ENCODE measurements at regions not wholly inside any gene's neighbourhood (a gene's known extent, or its start where the extent isn't known, plus 50 kb on each side); places are given as distances from the start of the nearest gene placed in this dataset.

DNA sequence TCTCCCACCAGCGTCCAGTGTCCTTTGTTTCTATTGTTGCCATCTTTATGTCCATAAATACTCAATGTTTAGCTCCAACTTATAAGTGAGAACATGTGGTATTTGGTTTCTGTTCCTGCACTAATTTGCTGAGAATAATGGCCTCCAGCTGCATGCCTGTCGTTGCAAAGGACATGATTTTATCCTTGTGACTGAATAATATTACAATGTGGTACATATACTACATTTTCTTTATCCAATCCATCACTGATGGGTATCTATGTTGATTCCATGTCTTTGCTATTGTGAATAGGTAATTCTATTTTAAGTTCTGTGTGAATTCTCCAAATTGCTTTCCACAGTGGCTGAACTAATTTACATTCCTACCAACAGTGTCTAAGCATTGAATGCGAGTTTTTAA is 578.6 kb upstream of the CA10 start:
- Mint-ChIP-seq H3K36me3 (ENCODE audit: low read depth) (no peaks in the 10 kb centered on the region), H3K4me1 (ENCODE audit: low read depth) (no peaks in the 10 kb centered on the region), H3K27me3 (no peaks in the 10 kb centered on the region), H3K9me3 (no peaks in the 10 kb centered on the region), H3K27ac (no peak overlapping the region), H3K4me3 (no peak overlapping the region)
- ChIA-PET CTCF (no interaction called here), POLR2A (no interaction called here)
- TF ChIP-seq, protein P1, sequence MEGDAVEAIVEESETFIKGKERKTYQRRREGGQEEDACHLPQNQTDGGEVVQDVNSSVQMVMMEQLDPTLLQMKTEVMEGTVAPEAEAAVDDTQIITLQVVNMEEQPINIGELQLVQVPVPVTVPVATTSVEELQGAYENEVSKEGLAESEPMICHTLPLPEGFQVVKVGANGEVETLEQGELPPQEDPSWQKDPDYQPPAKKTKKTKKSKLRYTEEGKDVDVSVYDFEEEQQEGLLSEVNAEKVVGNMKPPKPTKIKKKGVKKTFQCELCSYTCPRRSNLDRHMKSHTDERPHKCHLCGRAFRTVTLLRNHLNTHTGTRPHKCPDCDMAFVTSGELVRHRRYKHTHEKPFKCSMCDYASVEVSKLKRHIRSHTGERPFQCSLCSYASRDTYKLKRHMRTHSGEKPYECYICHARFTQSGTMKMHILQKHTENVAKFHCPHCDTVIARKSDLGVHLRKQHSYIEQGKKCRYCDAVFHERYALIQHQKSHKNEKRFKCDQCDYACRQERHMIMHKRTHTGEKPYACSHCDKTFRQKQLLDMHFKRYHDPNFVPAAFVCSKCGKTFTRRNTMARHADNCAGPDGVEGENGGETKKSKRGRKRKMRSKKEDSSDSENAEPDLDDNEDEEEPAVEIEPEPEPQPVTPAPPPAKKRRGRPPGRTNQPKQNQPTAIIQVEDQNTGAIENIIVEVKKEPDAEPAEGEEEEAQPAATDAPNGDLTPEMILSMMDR (IDR thresholded peaks at IDR 0.05), result no peak
- intact Hi-C loops (cut with micrococcal nuclease), result no loop called here
- ATAC-seq, result no peak
- DNase-seq, result no peak

DNA sequence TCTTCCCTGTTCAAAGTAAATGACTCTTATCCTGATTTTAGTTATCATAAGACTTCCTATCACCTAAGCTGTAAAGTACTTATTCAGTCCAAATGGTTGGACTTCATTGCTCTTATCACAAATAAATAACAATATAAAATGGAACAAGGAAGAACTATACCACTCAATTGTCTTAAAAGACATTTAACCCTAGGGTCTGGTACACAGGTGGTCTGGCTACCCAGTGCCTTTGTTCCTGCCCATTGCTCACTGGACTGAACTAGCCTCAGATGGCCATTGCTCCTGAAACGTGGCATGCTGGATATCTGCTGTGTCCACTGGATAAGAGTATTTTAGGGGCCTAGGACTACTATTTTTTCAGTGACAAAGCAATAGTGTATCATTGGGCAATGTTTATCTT is 574.3 kb upstream of the CA10 start:
- ChIA-PET POLR2A (no interaction called here), CTCF (no interaction called here)
- H3K4me3 Mint-ChIP-seq, result no peak overlapping the region
- no peaks in the 10 kb centered on the region for H3K27me3 Mint-ChIP-seq
- intact Hi-C loops (cut with micrococcal nuclease), result no loop called here
- H3K9me3 Mint-ChIP-seq, result no peaks in the 10 kb centered on the region
- no peak for DNase-seq
- no peaks in the 10 kb centered on the region for H3K4me1 Mint-ChIP-seq (ENCODE audit: low read depth)
- TF ChIP-seq, protein P1 (IDR thresholded peaks at IDR 0.05), result no peak
- no peaks in the 10 kb centered on the region for H3K36me3 Mint-ChIP-seq (ENCODE audit: low read depth)
- H3K27ac Mint-ChIP-seq, result no peak overlapping the region
- ATAC-seq, result no peak

DNA sequence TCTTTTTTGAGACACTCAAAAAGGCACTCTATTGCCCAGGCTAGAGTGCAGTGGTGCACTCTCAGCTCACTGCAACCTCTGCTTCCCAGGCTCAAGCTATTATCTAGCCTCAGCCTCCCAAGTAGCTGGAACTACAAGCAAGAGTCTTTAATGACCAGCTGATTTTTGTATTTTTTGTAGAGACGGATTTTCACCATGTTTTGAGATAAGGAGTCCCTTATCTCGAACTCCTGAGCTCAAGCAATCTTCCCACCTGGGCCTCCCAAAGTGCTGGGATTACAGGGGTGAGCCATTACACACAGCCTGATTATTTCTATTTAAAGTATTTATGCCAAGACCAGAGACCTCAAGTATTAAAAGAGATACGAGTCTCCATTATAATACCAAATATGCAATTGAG is 566.1 kb upstream of the CA10 start:
- intact Hi-C loops (cut with micrococcal nuclease), result no loop called here

DNA sequence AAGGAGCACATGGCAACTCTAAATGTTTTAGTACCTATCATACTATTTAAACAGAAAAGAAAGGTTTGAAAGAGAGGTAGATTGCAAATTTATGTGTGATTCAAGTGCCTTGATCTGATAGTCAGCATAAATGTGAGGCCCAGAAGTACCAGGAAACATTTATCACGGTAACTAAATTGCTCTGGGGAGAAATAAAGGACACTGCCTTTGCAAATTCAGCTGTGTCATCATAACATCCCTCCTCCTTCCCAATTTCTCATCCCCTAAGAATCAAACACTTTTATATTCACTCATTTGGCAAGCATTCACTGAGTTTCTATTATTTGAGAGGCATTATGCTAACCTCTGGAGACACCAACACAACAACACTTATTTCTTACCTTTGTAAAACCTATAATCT is 563.4 kb upstream of the CA10 start:
- ATAC-seq, result no peak
- H3K4me1 Mint-ChIP-seq (ENCODE audit: low read depth), result no peaks in the 10 kb centered on the region
- H3K4me3 Mint-ChIP-seq, result no peak overlapping the region
- CTCF ChIA-PET, result no interaction called here
- POLR2A ChIA-PET, result no interaction called here
- DNase-seq, result no peak
- TF ChIP-seq, protein P1 (IDR thresholded peaks at IDR 0.05), result no peak
- no peak overlapping the region for H3K27ac Mint-ChIP-seq
- no peaks in the 10 kb centered on the region for H3K36me3 Mint-ChIP-seq (ENCODE audit: low read depth)
- no peaks in the 10 kb centered on the region for H3K9me3 Mint-ChIP-seq
- intact Hi-C loops (cut with micrococcal nuclease), result no loop called here
- H3K27me3 Mint-ChIP-seq, result no peaks in the 10 kb centered on the region

More for the DNA sequence above, 566.1 kb upstream of the CA10 start:
- CTCF ChIA-PET, result no interaction called here
- POLR2A ChIA-PET, result no interaction called here
- Mint-ChIP-seq H3K27ac (no peak overlapping the region), H3K27me3 (no peaks in the 10 kb centered on the region), H3K36me3 (ENCODE audit: low read depth) (no peaks in the 10 kb centered on the region), H3K4me3 (no peak overlapping the region), H3K9me3 (no peaks in the 10 kb centered on the region), H3K4me1 (ENCODE audit: low read depth) (no peaks in the 10 kb centered on the region)
- TF ChIP-seq, protein P1 (IDR thresholded peaks at IDR 0.05), result no peak
- ATAC-seq, result no peak
- no peak for DNase-seq

DNA sequence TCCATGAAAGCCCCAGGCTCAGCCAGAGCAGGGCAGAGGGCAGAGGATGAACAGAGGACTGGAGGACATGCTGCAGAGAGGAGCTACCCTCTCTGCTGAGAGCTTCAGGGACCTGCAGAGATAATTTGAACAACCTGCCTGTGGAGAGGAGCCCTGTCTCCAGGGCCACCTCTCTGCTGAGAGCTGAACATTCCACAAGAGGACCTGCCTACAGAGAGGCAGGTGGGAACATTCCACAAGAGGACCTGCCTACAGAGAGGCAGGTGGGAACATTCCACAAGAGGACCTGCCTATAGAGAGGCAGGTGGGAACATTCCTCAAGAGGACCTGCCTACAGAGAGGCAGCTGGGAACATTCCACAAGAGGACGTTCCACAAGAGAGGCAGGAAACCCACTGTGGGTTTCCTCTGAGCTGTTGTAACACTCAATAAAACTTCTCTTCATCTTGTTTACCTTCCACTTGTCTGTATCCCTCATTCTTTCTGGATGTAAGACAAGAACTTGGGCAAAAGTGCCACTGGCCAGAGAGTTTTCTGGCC is 551.9 kb upstream of the CA10 start:
- DNase-seq, result no peak
- no peak overlapping the region for H3K4me3 Mint-ChIP-seq
- H3K9me3 Mint-ChIP-seq, result peaks cover 3% of the 10 kb centered on the region
- no peaks in the 10 kb centered on the region for H3K4me1 Mint-ChIP-seq (ENCODE audit: low read depth)
- intact Hi-C loops (cut with micrococcal nuclease), result no loop called here
- ATAC-seq, result no peak
- ChIA-PET CTCF (no interaction called here), POLR2A (no interaction called here)
- H3K36me3 Mint-ChIP-seq (ENCODE audit: low read depth), result no peaks in the 10 kb centered on the region
- no peak overlapping the region for H3K27ac Mint-ChIP-seq
- no peaks in the 10 kb centered on the region for H3K27me3 Mint-ChIP-seq
- TF ChIP-seq, protein P1 (IDR thresholded peaks at IDR 0.05), result no peak

All from activated CD8-positive, alpha-beta T cell treated with anti-CD3 and anti-CD28 coated beads for 36 hours (primary cell).